ENCODE measurements at regions not wholly inside any gene's neighbourhood (a gene's known extent, or its start where the extent isn't known, plus 50 kb on each side); places are given as distances from the start of the nearest gene placed in this dataset.

DNA sequence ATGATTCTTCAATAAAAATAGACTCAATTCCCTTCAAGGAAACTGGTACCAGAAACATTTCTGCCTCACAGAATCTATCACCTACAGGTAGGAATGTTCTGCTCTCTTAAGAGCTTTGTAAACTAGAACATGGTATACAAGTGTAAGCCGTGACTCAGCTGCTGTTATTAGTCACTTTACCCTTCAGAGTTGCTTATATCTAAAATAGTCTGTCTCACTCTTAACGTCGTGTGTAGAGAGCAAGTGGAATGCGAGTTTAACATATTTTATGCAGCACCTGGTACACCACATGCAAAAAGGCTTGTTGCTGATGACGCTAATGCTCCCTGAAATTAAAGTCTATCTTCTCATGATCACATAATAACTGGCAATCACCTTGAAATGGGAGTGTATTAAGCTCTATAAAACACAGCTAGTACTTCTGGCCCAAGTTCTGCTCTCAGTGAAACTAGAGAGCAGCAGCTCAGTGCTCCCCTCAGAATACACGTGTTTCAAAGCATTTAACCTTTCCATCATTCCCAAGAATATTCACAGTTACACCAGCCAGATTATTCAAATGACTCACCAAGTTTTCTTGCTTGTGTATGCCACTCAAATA, 420.0 kb downstream of the ZEB2 start:
- no peak overlapping the region for H3K27ac ChIP-seq (ENCODE audit: low read length)
- H3K4me3 ChIP-seq (ENCODE audit: low read length) = no peak overlapping the region
- no peaks in the 10 kb centered on the region for H3K27me3 ChIP-seq (ENCODE audit: control insufficient read depth, insufficient read depth, low read length)
- H3K36me3 ChIP-seq (ENCODE audit: control insufficient read depth, low read depth, low read length) = no peaks in the 10 kb centered on the region
- H3K9ac ChIP-seq (ENCODE audit: low read length) = no peak overlapping the region
- peaks cover 6% of the 10 kb centered on the region for H3K9me3 ChIP-seq (ENCODE audit: control insufficient read depth, low read depth, low read length)
- H3K4me1 ChIP-seq (ENCODE audit: control insufficient read depth, low read depth, low read length) = no peaks in the 10 kb centered on the region

DNA sequence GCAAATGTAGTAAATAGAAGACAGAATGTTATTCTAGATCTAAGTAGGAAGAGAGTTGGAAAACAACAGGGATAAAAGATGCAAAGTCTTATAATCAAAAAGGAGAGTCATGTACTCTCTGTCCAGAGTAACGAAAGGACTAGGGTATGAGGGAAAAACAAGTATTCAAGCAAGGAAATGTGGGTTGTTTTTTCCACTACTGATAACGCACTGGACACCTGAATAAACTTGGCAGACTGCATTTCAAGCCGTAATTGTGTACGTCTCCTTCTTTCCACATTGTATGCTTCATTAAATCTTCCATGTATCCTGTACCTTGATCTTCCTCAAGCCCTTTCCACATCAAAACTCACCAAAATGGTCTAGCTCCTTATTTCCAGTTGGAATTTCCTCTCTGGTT, 420.6 kb downstream of the ZEB2 start:
- H3K9me3 ChIP-seq (ENCODE audit: control insufficient read depth, low read depth, low read length) = peaks cover 5% of the 10 kb centered on the region
- no peak overlapping the region for H3K27ac ChIP-seq (ENCODE audit: low read length)
- H3K9ac ChIP-seq (ENCODE audit: low read length) = no peak overlapping the region
- H3K27me3 ChIP-seq (ENCODE audit: control insufficient read depth, insufficient read depth, low read length) = no peaks in the 10 kb centered on the region
- no peaks in the 10 kb centered on the region for H3K36me3 ChIP-seq (ENCODE audit: control insufficient read depth, low read depth, low read length)
- no peak overlapping the region for H3K4me3 ChIP-seq (ENCODE audit: low read length)
- no peaks in the 10 kb centered on the region for H3K4me1 ChIP-seq (ENCODE audit: control insufficient read depth, low read depth, low read length)

DNA sequence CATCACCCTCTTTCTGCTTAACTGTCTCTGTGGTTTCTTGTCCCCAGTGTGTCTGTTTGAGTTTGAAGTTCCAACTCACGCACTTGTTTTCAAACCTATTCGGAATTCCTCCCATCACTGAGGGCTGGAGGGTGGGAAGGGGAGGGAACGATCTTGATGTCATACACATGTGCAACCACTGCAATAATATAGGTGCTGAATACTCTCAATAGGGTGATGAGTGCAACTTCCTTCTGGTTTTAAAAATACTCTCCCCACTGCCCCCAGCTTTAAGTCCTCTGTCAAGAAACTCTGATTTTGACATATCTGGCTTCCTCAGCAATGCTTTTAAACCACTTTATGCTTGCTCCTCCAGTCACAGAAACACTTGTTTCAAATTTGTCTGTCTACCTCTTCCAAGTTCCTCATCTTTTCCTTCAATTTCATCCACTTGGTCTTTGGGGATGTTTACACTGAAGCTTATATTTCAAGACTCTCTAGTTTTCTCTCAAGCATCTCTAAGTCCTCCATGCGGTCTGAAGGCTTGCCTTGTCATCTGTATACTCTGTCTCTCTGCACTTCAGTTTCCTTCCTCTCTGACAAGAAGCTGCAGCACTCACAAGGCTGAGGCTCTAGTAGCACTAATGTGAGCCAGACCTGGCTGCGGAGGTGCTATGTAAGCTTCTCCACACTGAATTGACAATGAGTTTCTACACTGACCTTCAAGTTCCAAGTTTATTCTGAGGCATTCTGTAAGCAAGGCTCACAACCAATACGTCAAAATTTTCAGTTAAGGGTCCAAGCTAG, 422.3 kb downstream of the ZEB2 start:
- no peak overlapping the region for H3K27ac ChIP-seq (ENCODE audit: low read length)

DNA sequence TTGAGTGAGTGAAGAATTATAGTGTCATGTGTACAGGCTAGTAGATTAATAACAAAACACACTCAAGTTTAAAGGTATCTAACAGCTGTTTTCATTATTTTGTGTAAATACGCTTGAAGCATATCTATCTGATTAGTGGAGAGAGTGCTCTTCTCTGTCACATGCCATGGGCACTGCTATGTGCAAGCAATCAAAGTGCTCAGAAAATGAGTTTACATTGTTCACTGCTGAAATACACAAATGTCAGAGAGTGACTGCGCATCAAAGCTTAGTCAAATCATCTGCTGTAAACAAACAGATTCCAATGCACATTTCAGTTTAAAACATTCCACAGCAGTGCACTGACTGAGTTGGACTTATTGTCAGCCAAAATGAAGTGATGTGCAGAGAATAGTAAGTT, 423.4 kb downstream of the ZEB2 start:
- H3K27me3 ChIP-seq (ENCODE audit: control insufficient read depth, insufficient read depth, low read length) = no peaks in the 10 kb centered on the region
- peaks cover 2% of the 10 kb centered on the region for H3K9me3 ChIP-seq (ENCODE audit: control insufficient read depth, low read depth, low read length)
- no peak overlapping the region for H3K9ac ChIP-seq (ENCODE audit: low read length)
- H3K4me3 ChIP-seq (ENCODE audit: low read length) = no peak overlapping the region
- H3K4me1 ChIP-seq (ENCODE audit: control insufficient read depth, low read depth, low read length) = no peaks in the 10 kb centered on the region
- no peak overlapping the region for H3K27ac ChIP-seq (ENCODE audit: low read length)
- no peaks in the 10 kb centered on the region for H3K36me3 ChIP-seq (ENCODE audit: control insufficient read depth, low read depth, low read length)

More for the DNA sequence above, 422.3 kb downstream of the ZEB2 start:
- no peaks in the 10 kb centered on the region for H3K9me3 ChIP-seq (ENCODE audit: control insufficient read depth, low read depth, low read length)
- no peaks in the 10 kb centered on the region for H3K36me3 ChIP-seq (ENCODE audit: control insufficient read depth, low read depth, low read length)
- H3K27me3 ChIP-seq (ENCODE audit: control insufficient read depth, insufficient read depth, low read length) = no peaks in the 10 kb centered on the region
- H3K9ac ChIP-seq (ENCODE audit: low read length) = no peak overlapping the region
- no peak overlapping the region for H3K4me3 ChIP-seq (ENCODE audit: low read length)
- H3K4me1 ChIP-seq (ENCODE audit: control insufficient read depth, low read depth, low read length) = no peaks in the 10 kb centered on the region

DNA sequence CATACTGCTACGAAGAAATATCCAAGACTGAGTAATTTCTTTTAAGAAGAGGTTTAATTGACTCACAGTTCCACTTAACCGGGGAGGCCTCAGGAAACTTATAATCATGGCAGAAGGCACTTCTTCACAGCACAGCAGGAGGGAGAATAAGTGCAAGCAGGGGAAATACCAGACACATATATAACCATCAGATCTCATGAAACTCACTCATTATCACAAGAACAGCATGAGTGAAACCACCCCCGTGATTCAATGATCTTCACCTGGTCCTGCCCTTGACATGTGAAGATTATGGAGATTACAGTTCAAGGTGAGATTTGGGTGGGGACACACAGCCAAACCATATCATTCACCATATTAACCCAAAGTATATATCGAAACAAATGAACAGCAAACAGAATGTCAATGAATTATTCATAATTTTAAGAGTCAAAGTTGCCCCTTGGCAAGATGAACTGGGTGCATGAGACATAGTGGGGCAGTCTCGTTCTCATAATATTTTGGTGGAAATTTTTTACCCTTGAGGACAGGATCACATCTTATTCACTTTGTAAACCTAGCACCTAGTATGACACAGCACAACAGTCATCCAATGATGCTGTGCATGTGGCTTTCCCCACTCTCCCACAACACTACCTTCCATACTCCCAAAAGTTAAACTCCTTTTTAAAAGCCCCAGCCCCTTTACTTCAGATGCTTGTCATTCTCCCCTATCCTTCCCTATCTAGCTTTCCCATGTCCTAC, 425.3 kb downstream of the ZEB2 start:
- no peak overlapping the region for H3K4me3 ChIP-seq (ENCODE audit: low read length)
- H3K9me3 ChIP-seq (ENCODE audit: control insufficient read depth, low read depth, low read length) = peaks cover 5% of the 10 kb centered on the region
- no peaks in the 10 kb centered on the region for H3K36me3 ChIP-seq (ENCODE audit: control insufficient read depth, low read depth, low read length)
- H3K4me1 ChIP-seq (ENCODE audit: control insufficient read depth, low read depth, low read length) = no peaks in the 10 kb centered on the region
- H3K27me3 ChIP-seq (ENCODE audit: control insufficient read depth, insufficient read depth, low read length) = no peaks in the 10 kb centered on the region
- no peak overlapping the region for H3K9ac ChIP-seq (ENCODE audit: low read length)
- no peak overlapping the region for H3K27ac ChIP-seq (ENCODE audit: low read length)

DNA sequence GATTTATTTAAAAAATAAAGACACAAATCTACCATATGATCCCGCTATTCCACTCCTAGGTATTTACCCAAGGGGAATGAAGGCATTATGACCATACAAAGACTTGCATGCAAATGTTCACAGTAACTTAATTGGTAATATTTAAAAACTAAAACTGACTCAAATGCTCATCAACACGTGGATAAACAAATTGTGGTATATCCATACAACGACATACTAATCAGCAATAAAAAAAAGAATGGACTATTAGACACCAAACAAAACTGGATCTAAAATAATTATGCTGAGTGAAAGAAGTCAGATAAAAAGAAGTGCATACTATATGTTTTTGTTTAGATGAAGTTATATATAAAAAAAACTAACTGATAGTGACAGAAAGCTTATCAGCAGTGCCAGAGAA, 428.3 kb downstream of the ZEB2 start:
- Histone ChIP-seq H3K36me3 (ENCODE audit: control insufficient read depth, low read depth, low read length) (no peaks in the 10 kb centered on the region), H3K27ac (ENCODE audit: low read length) (no peak overlapping the region), H3K4me3 (ENCODE audit: low read length) (no peak overlapping the region), H3K9ac (ENCODE audit: low read length) (no peak overlapping the region), H3K27me3 (ENCODE audit: control insufficient read depth, insufficient read depth, low read length) (no peaks in the 10 kb centered on the region), H3K9me3 (ENCODE audit: control insufficient read depth, low read depth, low read length) (peaks cover 5% of the 10 kb centered on the region), H3K4me1 (ENCODE audit: control insufficient read depth, low read depth, low read length) (no peaks in the 10 kb centered on the region)

DNA sequence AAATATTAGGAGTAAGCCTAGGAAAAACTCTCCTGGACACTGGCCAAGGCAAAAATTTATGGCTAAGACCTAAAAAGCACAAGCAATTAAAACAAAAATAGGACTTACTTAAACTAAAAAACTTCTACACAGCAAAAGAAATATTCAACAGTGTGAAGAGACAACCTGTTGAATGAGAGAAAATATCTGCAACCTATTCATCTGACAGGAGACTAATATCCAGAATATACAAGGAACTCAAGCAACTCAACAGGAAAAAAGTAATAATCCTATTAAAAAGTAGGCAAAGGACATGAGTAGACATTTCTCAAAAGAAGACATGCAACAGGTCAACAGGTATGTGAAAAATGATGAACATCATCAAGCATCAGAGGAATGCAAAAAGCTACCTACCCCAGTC, 431.1 kb downstream of the ZEB2 start:
- peaks cover 5% of the 10 kb centered on the region for H3K9me3 ChIP-seq (ENCODE audit: control insufficient read depth, low read depth, low read length)
- H3K36me3 ChIP-seq (ENCODE audit: control insufficient read depth, low read depth, low read length) = no peaks in the 10 kb centered on the region
- H3K4me1 ChIP-seq (ENCODE audit: control insufficient read depth, low read depth, low read length) = no peaks in the 10 kb centered on the region
- no peak overlapping the region for H3K27ac ChIP-seq (ENCODE audit: low read length)
- H3K27me3 ChIP-seq (ENCODE audit: control insufficient read depth, insufficient read depth, low read length) = no peaks in the 10 kb centered on the region
- no peak overlapping the region for H3K9ac ChIP-seq (ENCODE audit: low read length)
- no peak overlapping the region for H3K4me3 ChIP-seq (ENCODE audit: low read length)

DNA sequence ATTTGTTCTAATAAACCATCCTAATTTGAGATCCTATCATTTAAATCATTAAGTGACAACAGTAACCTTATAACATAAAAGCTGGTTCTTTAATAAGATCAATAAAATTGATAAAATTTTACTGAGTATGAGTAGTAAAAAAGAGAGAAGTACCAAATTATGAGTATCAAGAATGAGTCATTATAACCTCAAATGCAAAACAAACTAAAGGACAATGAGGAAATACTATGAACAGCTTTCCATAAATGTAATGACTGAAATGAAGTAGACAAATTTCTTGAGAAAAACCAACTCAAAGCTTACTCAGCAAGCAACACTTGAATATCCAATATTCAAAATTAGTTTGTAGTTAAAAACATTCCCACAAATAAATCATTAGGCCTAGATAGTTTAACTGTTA, 433.0 kb downstream of the ZEB2 start:
- Histone ChIP-seq H3K27ac (ENCODE audit: low read length) (no peak overlapping the region), H3K9me3 (ENCODE audit: control insufficient read depth, low read depth, low read length) (peaks cover 5% of the 10 kb centered on the region), H3K36me3 (ENCODE audit: control insufficient read depth, low read depth, low read length) (no peaks in the 10 kb centered on the region), H3K27me3 (ENCODE audit: control insufficient read depth, insufficient read depth, low read length) (no peaks in the 10 kb centered on the region), H3K4me1 (ENCODE audit: control insufficient read depth, low read depth, low read length) (no peaks in the 10 kb centered on the region), H3K4me3 (ENCODE audit: low read length) (no peak overlapping the region), H3K9ac (ENCODE audit: low read length) (no peak overlapping the region)

DNA sequence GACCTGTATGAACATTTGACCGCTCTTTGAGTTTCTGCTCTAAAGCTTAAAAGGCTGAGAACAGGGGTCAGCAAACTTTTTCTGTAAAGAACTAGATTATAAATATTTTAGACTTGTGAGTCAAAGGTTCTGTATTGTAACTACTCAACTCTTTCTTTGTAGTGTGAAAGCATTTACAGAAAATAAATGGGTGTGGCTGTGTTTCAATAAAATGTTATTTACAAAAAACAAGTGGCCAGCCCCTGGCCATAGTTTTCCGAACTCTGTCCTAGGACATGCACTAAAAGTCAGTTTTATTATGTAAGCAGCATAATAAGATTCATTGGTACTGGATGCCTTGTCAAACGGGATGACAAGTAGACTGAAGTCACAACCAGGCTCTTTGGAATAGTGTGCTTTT, 434.9 kb downstream of the ZEB2 start:
- H3K36me3 ChIP-seq (ENCODE audit: control insufficient read depth, low read depth, low read length) = no peaks in the 10 kb centered on the region
- no peak overlapping the region for H3K27ac ChIP-seq (ENCODE audit: low read length)
- no peaks in the 10 kb centered on the region for H3K27me3 ChIP-seq (ENCODE audit: control insufficient read depth, insufficient read depth, low read length)
- no peaks in the 10 kb centered on the region for H3K9me3 ChIP-seq (ENCODE audit: control insufficient read depth, low read depth, low read length)
- no peaks in the 10 kb centered on the region for H3K4me1 ChIP-seq (ENCODE audit: control insufficient read depth, low read depth, low read length)
- no peak overlapping the region for H3K9ac ChIP-seq (ENCODE audit: low read length)
- no peak overlapping the region for H3K4me3 ChIP-seq (ENCODE audit: low read length)

DNA sequence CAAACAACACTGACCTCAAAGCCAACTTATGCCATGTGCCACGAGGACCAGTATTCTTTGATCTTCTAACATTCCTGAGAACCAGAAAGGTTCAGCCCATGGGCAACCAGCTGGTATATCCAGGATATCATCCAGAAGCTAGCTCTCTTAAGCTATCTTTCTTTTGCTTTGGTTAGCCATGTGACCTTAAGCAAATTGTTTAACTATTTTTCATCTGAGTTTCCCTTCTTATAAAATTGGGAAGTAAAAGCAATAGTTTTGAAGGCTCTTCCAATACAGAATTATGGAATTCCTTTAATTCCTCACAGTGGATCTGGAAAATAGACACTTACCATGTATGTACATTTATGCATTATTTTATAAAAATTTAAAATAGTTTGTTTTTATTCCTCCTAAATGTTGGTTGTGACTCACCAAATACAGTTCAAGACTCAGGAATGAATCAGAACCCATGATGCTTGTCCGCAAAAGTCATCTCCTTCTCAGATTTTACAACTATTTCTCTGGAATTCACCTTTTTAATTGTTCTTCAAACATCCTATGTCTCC, 435.7 kb downstream of the ZEB2 start:
- Histone ChIP-seq H3K9ac (ENCODE audit: low read length) (no peak overlapping the region), H3K36me3 (ENCODE audit: control insufficient read depth, low read depth, low read length) (no peaks in the 10 kb centered on the region), H3K9me3 (ENCODE audit: control insufficient read depth, low read depth, low read length) (no peaks in the 10 kb centered on the region), H3K27ac (ENCODE audit: low read length) (no peak overlapping the region), H3K27me3 (ENCODE audit: control insufficient read depth, insufficient read depth, low read length) (no peaks in the 10 kb centered on the region), H3K4me3 (ENCODE audit: low read length) (no peak overlapping the region), H3K4me1 (ENCODE audit: control insufficient read depth, low read depth, low read length) (no peaks in the 10 kb centered on the region)

DNA sequence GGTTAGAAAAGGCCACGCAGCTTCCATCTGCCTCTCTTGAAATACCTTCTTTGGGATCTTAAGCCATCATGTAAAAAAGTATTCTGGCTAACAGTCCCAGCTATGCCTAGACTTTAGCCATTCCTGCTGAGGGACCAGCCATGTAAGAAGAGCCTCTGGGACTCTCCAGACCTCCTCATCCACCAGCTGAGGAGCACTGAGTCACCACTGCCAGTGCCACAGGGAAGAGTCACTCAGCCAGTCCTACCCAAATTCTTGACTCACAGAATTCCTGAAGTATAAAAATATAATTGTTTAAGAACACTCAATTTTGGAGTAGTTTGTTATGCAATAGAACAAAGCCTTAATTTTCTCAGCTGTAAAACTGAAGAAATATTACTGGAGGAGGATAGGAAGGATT, 436.7 kb downstream of the ZEB2 start:
- Histone ChIP-seq H3K36me3 (ENCODE audit: control insufficient read depth, low read depth, low read length) (no peaks in the 10 kb centered on the region), H3K4me3 (ENCODE audit: low read length) (no peak overlapping the region), H3K27ac (ENCODE audit: low read length) (no peak overlapping the region), H3K9ac (ENCODE audit: low read length) (no peak overlapping the region), H3K9me3 (ENCODE audit: control insufficient read depth, low read depth, low read length) (no peaks in the 10 kb centered on the region), H3K27me3 (ENCODE audit: control insufficient read depth, insufficient read depth, low read length) (no peaks in the 10 kb centered on the region), H3K4me1 (ENCODE audit: control insufficient read depth, low read depth, low read length) (no peaks in the 10 kb centered on the region)

Data from iPS-18a (cell line).